ENCODE measurements at regions not wholly inside any gene's neighbourhood (a gene's known extent, or its start where the extent isn't known, plus 50 kb on each side); places are given as distances from the start of the nearest gene placed in this dataset.

- no peak for DNase-seq
These were observed 279.0 kb downstream of the FOXA2 start for GRCh38 chr20:22305381-22305780.

DNA sequence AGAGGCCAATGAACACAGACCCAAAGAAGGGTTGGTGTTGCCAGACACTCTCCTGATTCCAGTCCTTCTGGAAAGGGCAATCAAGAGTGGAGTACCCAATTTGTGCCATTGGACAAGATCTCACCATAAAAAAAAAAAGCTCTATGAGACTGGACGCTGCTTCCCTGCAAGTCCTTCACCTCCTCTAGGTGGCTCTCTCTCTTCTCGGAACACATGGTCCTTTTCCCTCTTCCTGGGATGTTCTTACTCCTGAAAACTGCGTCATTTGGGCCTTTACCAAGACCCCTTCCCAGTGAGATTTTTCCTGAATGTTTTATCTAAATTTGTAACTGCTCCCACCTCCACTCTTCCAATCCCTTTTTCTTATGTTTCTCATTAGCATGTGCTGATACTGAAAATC is 280.8 kb downstream of the FOXA2 start:
- DNase-seq, result no peak

GRCh38 chr20:22302039-22302438 is 282.3 kb downstream of the FOXA2 start:
- no peak for DNase-seq

- no peak for DNase-seq
These were observed 290.5 kb downstream of the FOXA2 start for GRCh38 chr20:22293886-22294285.

DNA sequence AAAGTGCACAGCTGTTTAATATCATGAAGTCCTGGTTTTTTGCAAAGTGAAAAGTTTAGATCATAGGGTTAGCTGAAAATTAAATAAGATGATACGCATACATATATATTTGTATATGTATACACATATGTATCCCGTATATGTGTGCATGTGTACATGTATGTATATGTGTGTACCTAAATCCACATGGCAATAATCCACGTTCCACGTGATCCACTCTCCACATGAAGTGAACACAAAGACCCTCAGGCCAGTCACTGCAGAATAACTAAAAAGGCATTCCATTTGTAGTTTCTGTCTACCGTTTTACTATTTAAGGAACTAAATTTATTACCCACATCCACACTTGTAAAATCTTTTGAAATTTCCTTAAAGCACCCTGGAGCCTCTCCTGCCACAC is 294.9 kb downstream of the FOXA2 start:
- no peak for DNase-seq

DNA sequence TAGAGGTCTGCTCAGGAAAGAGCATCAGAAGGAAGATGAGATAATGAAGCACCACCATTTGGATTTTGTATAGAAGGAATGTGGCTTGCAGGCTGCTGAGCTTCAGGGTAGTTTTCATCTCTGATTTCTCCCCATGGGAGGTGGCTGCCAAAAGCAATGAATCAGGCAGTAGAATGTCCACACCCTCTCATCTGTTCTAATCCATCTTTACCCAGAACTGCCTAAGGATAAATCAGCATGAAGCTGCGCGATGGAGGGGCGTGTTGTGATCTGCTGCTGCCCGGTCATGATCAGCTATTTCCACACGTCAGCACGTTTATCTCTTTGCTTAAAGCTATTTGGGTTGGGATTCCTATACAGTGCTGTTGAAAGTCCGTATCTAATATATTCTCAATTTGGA is 295.4 kb downstream of the FOXA2 start:
- DNase-seq, result no peak

GRCh38 chr20:22288156-22288555 is 296.2 kb downstream of the FOXA2 start:
- DNase-seq, result no peak

GRCh38 chr20:22285555-22285954 is 298.8 kb downstream of the FOXA2 start:
- DNase-seq, result no peak

DNA sequence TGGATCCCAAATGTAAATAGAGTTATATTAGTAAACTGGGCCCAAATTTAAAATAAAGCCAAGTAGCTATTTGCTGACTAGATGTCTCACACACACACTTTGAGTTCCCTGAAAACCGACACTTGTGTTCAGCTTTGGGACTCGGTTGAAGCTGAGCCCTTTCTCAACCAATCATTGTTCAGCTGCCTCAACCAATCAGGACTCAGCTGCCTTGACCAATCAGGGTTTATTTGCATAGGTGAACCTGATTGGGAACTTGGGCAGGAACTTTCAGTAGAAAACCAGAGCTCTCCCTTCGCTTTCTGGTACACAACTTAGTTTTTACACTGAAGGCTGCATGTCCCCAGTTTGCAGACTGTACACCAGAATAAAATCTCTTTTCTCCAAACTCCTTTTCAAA is 301.7 kb downstream of the FOXA2 start:
- no peak for DNase-seq

GRCh38 chr20:22274330-22274729 is 310.0 kb downstream of the FOXA2 start:
- DNase-seq, result no peak

- DNase-seq, result no peak
These were observed 315.7 kb downstream of the FOXA2 start for GRCh38 chr20:22268675-22269074.

- DNase-seq, result no peak
These were observed 319.5 kb downstream of the FOXA2 start for GRCh38 chr20:22264917-22265316.

DNA sequence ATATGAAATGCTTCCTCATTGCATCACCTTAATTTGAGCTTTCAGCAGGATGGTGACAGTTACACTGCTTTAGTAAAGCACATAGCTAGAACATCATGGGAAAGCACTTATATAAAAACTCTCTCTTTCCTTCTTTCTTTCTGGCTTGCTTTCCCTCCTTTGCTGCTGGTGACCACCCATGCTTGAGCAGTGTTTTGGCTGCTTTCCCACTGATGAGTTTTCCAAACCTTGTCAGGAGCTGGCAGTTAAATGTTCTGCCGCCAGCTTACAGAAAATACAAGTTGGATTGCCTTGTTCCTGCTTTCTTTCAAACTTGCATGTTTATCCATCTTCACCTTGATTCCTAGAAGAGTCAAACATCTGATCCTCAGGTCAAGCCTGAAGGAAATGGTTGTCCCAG is 323.9 kb downstream of the FOXA2 start:
- DNase-seq, result no peak

DNA sequence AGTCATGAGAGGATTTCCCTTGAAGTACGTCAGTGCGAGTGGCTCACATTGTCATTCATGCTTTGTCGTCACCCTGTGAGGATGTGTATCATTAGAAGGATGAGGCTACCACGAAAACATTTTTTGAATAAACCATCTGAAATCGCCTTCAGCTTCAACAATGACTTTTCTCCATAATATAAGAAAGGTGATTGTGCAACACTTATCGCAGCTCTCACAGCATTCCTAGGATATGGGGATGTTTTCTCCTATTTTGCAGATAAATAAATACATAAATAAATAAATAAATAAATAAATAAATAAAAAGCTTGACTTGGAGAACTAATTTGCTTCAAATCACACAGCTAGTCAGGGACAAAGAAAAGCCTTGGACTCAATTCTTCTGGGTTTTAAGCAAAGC is 326.5 kb downstream of the FOXA2 start:
- no peak for DNase-seq

GRCh38 chr20:22248051-22248667 is 336.2 kb downstream of the FOXA2 start:
- no peak for DNase-seq

GRCh38 chr20:22245139-22245538 is 339.2 kb downstream of the FOXA2 start:
- no peak for DNase-seq

- DNase-seq, result no peak
These were observed 341.3 kb downstream of the FOXA2 start for GRCh38 chr20:22243067-22243466.

- DNase-seq, result no peak
These were observed 342.8 kb downstream of the FOXA2 start for GRCh38 chr20:22241609-22242008.

DNA sequence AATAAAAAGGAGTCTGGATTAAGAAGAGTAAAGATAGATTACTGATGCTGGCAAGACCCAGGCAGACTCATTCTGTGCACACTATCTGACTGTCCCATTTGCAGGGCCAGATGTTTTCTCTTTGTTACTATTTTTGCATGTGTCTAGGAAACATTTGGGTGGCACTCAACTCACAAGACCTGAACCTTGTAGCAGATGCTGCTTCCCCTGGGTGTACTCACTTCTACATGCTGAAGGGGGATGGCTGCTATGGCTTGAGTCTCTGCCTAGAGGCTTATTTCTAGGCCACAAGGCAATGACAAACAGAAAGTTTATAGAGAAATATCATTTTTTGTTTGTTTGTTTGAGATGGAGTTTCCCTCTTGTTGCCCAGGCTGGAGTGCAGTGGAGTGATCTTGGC is 351.4 kb downstream of the FOXA2 start:
- DNase-seq, result no peak

DNA sequence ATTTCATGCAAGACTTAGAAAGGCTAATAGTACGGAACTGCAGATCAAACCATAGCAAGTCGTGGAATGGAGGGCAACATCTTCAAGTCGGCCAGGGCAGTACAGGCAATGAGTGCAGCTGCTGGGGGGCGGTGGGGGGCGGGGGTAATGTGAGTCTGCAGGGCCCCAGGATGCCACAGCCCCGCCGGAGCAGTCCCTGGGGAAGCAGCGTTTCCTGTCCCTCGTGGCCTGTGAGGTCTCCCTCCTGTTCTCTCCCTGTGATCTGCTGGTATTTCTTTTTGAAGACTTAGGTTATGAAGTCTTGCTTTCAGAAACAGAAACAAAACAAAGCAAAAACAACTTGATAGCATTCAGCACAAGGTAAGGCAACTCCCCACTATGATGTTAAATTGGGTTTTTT is 351.9 kb downstream of the FOXA2 start:
- DNase-seq, result no peak

DNA sequence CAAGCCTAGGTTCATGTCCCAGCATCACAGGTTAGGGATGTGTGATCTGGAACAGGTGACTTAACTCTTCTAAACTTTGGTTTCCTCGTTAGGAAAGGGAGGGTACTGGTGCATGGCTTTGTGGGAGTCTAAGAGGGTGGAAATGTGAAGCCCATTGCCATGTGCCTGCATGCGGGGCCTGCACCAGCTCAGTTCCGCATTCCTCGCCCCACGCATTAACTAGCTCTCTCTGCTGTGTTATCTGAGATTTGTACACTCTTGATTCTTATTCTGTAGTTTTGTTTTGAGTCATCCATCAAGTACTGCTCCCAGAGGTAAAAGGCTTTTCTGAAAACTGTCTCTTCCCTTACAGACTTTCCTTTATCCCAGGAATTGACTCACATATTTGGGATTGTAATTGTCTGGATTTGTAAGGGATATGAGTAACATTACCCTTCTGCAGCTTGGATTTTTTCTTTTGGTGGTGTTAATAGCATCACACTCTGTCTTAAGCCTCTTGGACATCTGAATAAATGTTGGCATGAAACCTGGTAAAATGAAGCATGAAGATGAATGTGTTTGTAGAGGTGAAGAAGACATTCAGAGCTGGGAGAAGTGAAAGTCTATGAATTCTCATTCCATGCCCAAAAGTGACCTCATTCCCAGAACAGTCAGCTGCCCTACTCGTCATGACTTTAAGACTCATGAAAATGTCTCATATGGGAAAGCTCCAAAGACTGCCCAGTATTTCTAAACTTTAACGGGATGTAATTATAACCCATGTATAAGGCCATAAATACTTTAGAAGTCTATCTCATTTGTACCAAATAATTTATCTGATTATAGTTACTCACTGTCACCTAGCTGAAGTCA is 357.3 kb downstream of the FOXA2 start:
- no peak for DNase-seq

- DNase-seq, result no peak
These were observed 361.1 kb downstream of the FOXA2 start for GRCh38 chr20:22223236-22223635.

- DNase-seq, result no peak
These were observed 366.5 kb downstream of the FOXA2 start for GRCh38 chr20:22217712-22218352.

- DNase-seq, result no peak
These were observed 367.4 kb downstream of the FOXA2 start for GRCh38 chr20:22216984-22217383.
